Fibroblast of skin of scalp (primary cell): ENCODE measurements at regions not wholly inside any gene's neighbourhood (a gene's known extent, or its start where the extent isn't known, plus 50 kb on each side); places are given as distances from the start of the nearest gene placed in this dataset.

Source experiments
- DNase-seq: peaks from one replicate; pipeline ENCODE4 v3.0.0-alpha.2; 2013

DNA sequence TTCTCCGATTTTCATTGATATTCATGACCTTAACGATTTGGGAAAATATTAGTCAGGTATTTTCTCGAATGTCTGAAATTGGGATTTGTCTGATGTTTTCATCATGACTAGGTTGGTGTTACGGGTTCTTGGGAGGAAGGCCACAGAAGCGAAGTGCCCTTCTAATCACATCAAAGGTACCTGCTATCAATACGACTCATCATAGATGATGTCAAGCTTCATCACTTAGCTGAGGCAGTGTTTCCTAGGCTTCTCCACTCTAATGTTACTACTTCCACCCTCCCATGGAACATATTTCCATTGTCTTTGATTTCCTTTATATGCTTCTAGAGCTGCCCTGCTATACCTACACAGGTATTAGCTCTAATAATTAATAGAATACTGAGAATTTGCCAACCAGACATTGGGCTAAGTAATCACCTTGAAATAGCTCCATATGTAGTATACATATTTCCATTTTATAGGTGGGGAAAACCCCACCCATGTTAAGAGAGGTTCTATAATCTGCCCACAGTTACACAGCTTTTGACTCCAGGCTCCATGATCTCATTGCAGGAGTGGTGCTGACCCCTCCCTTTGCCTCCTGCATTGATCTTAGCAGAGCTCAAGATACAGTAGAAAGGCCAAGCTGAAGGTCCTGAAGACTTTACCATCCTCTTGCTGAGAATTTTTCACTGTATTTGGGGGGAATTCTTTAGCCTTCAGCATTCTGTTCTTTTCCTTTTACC is 238.6 kb upstream of the ADAMTSL1 start:
- no peak for DNase-seq

DNA sequence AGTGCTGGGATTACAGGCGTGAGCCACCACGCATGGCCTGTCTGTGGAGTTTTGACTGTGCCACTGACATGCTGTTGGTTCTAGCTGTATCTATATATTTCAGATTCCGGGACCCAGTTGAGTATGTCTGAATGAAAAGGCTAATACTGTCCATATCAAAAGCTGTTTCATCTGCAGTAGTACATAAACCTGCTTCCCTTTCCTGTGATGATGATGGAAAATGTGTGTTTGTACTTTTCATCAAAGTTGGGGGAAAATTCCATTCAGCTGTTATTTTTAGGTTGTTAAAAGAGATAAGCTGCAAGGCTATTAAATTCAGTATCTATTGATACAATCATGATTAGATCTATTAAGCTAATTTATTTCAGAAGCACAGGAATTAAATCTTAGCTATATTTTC is 237.6 kb upstream of the ADAMTSL1 start:
- DNase-seq: no peak

GRCh38 chr9:18237776-18238175 is 236.2 kb upstream of the ADAMTSL1 start:
- no peak for DNase-seq

DNA sequence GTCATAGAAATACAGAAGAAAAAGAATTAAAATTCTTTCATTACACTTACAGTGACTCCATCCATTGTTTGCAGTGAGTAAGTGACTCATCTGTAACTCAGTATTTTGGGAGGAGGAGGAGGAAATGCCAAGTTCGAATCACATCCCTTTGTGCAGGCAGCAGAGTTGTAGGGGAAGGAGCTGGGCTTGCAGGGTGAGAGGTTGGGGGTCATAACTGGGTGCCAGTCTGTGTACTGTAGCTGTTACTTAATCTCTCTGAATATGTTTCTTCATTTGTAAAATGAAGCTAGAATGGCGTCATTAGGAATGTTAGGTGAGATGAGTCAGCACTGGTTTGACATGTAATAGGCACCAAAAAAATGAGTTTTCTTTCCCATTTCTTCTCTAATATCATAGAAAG is 235.7 kb upstream of the ADAMTSL1 start:
- peak; percentile 62 for DNase-seq

DNA sequence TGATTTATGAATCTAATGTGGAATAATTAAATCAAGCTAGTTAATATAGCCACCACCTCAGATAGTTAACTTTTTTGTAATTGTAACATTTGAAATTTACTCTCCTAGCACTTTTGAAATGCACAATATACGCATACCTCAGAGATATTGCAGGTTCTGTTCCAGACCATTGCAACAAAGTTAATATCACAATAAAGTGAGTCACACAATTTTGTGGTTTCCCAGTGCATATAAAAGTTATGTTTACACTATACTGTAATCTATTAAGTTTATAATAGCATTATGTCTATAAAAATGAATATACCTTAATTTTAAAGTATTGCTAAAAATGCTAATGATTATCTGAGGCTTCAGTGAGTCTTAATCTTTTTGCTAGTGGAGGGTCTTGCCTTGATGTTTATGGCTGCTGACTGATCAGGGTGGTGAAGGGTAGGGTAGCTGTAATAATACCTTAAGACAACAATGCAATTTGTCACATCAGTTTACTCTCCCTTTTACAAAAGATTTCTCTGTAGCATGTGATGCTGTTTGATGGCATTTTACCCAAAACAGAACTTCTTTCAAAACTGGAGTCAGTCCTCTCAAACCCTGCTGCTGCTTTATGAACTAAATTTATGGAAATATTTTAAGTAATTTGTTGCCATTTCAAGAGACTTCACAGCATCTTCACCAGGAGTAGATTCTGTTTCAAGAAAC is 235.1 kb upstream of the ADAMTSL1 start:
- peak; percentile 59 for DNase-seq

DNA sequence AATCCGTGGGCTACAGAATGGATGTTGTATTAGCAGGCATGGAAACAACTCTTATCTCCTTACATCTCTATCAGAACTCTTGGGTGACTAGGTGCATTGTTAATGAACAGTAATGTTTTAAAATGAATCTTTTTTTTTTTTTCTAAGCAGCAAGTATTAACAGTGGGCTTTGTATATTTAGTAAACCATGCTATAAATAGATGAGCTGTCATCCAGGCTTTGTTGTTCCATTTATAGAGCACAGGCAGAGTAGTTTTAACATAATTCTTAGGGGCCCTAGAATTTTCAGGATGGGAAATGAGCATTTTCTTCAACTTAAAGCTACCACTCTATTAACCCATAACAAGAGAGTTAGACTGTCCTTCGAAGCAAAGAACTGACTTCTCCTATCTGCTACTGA is 233.7 kb upstream of the ADAMTSL1 start:
- no peak for DNase-seq

- peak; percentile 20 for DNase-seq
These were observed 228.0 kb upstream of the ADAMTSL1 start for GRCh38 chr9:18245911-18246310.

DNA sequence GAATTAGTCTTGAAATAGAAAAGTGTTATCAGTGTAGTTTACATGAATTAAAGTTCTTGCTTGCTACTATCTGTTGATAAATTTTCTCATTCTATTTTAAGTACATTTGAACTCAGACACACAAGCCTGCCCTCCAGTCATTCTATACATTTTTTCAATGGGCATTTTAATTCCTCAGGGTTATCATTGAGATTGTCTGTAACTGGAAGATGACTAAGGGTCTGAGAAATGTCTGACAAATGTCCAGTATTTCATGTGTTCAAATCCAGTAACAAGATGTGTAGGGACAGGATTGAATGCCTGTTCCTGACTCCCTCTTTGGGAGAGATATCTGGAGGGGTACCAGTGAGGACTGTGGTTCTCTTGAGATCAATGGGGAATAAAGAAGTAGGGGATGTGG is 223.9 kb upstream of the ADAMTSL1 start:
- DNase-seq: peak; percentile 32

DNA sequence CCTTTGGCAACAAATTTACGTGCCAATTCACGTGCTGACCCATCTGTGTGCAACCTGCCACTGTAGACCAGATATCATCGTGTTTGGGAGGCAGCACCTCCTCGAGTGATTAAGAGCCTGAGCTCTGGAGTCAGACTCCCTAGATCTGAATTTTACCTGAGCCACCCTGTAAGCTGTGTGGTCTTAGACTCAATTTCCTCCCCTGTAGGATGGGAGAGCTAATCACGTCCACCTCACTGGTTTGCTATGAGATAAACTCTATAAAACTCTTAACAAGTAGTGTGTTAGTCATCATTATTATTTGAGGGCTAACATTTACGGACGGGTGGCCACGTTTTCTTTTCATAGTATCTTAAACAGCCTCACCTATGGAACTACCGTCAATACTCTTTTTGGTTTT is 220.0 kb upstream of the ADAMTSL1 start:
- no peak for DNase-seq

DNA sequence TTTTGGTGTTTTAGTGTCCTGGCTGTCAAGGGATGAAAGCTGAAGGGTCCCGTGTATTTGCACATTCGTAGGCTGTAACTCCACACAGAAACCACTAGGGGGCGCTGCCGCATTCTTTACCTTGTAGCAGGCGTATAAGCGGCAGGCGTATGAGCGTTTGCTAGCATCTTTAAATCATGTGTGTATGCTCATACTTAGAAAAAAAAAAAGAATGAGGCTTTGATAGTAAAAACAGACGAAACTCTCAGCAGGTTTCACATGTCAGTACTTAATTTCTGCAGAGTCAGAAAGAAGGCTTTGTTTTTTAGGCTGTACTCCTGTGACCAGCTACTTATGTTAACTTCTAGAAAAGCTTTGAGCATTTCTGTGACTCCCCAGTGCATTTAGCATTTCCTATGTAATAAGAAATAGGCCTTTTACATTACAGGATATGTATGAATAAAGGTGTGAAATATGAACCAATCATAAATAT is 218.8 kb upstream of the ADAMTSL1 start:
- DNase-seq: peak; percentile 87

- peak; percentile 35 for DNase-seq
These were observed 218.2 kb upstream of the ADAMTSL1 start for GRCh38 chr9:18255747-18256146.

- peak; percentile 77 for DNase-seq
These were observed 217.4 kb upstream of the ADAMTSL1 start for GRCh38 chr9:18256568-18256967.

DNA sequence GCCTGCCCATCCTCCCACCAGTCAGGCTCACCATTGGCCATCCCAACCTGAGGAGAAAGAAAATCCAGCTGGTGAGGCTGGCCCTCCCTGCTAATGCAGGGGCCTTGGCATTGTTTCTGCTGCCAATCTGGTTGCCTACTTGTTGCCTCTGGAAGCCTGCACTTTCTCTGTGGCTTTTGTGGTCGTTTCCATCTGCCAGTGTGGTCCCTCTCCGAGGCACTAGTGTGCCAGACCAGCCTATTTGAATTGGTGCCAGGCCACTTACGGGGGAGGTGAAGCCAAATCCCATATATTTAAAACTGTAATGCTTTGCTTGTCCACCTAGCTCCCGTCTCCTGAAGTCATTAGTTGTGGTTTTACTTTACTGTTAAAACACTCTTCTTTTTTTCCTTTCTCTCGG is 213.4 kb upstream of the ADAMTSL1 start:
- DNase-seq: peak; percentile 60

DNA sequence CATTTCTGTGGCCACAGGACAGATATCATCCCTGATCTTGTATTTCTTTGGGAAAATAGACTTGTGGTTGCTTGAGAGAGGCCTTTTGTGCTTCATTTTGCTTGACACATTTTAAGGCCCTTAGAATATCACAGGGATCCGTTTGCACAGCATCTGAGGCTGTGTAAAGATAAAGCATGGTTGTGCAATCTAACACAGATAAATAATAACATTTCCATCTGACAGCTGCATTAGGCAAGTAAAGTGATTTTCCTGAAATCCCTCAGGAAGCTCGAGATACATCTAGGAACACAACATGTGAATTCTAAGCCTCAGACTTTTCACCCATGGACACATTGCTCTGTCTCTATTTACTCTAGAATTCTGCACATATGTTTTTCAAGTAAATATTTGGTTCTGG is 212.8 kb upstream of the ADAMTSL1 start:
- DNase-seq: no peak

GRCh38 chr9:18263377-18263776 is 210.6 kb upstream of the ADAMTSL1 start:
- DNase-seq: no peak

- peak; percentile 91 for DNase-seq
These were observed 205.6 kb upstream of the ADAMTSL1 start for GRCh38 chr9:18268381-18268780.

DNA sequence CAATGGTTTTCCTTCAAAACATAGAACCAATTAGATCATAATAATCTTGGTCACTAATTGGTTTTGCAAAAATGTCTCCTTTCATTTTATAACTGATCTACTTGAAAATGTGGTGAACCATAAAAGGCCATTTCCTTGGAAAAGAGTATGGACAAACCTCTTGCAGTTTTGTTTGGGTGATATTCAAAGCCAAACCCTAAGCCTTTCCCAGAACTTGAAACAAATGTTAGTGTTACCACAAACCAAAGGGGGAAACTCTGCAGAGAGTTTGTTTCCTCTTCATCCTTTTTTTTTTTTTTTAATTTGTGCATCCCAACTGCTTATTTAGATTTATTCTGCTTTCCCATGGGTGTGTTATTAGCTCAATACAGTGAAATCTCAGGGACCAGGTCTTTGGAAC is 204.4 kb upstream of the ADAMTSL1 start:
- no peak for DNase-seq

GRCh38 chr9:18274693-18275092 is 199.3 kb upstream of the ADAMTSL1 start:
- peak; percentile 38 for DNase-seq

GRCh38 chr9:18275313-18275990 is 198.5 kb upstream of the ADAMTSL1 start:
- DNase-seq: no peak

GRCh38 chr9:18281291-18281690 is 192.7 kb upstream of the ADAMTSL1 start:
- DNase-seq: no peak

DNA sequence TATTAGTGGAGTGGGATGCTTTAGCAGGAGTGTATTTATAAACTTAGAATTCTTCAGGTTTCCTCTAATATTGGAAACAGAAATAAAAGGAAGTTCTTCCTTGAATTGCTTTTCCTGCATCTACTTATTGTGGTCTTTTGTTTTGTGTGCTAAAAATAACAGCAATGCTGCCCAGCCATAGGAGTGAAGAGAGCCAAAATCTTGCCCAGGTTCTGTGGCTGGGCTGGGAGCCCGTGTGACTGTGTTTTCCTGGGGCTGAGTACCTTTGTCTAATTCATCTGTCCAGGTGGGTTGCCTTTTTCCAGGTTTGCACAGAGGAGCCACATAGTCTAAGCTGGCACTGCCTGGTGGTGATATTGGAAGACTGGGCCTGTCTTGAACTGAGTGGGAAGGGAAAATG is 179.7 kb upstream of the ADAMTSL1 start:
- DNase-seq: no peak

DNA sequence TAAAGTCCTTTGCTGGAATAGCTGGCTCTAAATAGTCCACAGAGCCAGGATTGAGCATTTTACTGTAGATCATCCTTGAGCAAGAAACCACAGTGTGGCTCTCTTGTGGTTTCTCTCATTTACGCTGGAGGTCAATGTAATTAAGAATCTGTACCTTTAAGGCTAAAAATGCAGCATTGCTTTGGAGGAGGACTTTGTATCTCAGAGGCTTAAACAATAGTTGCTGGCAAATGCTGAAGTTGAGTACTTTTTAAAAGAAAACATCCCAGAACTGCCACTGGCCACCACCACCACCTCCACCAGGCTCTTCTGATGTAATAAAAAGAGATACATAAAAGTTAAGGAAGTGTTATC is 177.3 kb upstream of the ADAMTSL1 start:
- DNase-seq: no peak

DNA sequence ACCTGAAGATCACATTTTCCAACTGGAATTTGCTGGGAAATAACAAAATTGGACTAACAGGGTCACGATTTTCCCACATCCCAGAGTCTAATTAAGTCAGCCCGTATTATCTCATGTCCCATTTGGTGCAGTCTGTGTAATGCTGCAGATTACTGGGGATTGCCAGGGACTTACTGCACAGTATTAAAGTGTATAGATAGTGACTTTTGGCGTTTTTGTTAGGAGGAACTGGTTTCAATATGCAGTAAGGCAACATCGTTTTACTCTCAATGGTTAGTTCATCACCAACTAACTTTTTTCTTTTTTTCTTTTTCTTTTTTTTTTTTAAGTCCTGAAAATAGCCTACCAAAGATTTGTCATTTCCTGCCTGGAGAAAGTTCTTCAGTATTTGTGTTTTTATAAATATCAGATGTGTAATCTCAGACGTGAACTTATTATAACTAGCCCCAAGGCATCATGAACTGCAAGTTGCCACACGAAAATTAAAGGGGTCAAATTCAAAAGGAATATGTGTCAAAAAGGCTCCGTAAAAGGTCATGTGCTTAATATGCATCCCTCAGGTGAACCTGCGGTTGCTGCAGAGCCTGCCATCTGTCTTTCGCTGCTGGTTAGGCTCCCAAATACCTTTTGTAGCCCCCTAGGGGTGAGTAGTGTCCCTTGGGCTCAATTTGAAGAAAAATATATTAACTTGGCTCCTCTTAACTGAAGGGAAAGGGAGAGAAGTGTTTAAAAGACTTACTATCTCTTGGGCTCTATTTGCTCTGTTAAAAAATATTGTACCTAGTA is 176.7 kb upstream of the ADAMTSL1 start:
- DNase-seq: peak; percentile 40
